ENCODE measurements at regions not wholly inside any gene's neighbourhood (a gene's known extent, or its start where the extent isn't known, plus 50 kb on each side); places are given as distances from the start of the nearest gene placed in this dataset.

GRCh38 chr9:28234133-28234893 is 661.0 kb upstream of the C9orf72 start:
- DNase-seq = no peak

- no peak for DNase-seq
Measured at GRCh38 chr9:28234894-28235277, 661.6 kb upstream of the C9orf72 start.

GRCh38 chr9:28249424-28249823 is 676.1 kb upstream of the C9orf72 start:
- no peak for DNase-seq

GRCh38 chr9:28255174-28255573 is 681.9 kb upstream of the C9orf72 start:
- no peak for DNase-seq

- DNase-seq = no peak
Measured at GRCh38 chr9:28260330-28260729, 687.0 kb upstream of the C9orf72 start.

GRCh38 chr9:28264368-28264767 is 691.1 kb upstream of the C9orf72 start:
- DNase-seq = no peak

GRCh38 chr9:28267351-28267750 is 694.1 kb upstream of the C9orf72 start:
- DNase-seq = no peak

GRCh38 chr9:28270156-28270555 is 696.9 kb upstream of the C9orf72 start:
- DNase-seq = no peak

GRCh38 chr9:28272127-28272526 is 698.8 kb upstream of the C9orf72 start:
- no peak for DNase-seq

GRCh38 chr9:28287455-28287854 is 714.2 kb upstream of the C9orf72 start:
- no peak for DNase-seq

- DNase-seq = no peak
Measured at GRCh38 chr9:28289746-28290145, 716.5 kb upstream of the C9orf72 start.

GRCh38 chr9:28293369-28294090 is 720.2 kb upstream of the C9orf72 start:
- no peak for DNase-seq

GRCh38 chr9:28301281-28301680 is 728.0 kb upstream of the C9orf72 start:
- no peak for DNase-seq

- DNase-seq = no peak
Measured at GRCh38 chr9:28317745-28318144, 744.5 kb upstream of the C9orf72 start.

- no peak for DNase-seq
Measured at GRCh38 chr9:28318515-28318914, 745.2 kb upstream of the C9orf72 start.

GRCh38 chr9:28319981-28320380 is 746.7 kb upstream of the C9orf72 start:
- DNase-seq = no peak

- DNase-seq = no peak
Measured at GRCh38 chr9:28320616-28321015, 747.3 kb upstream of the C9orf72 start.

- DNase-seq = peak; percentile 82
Measured at GRCh38 chr9:28329323-28329722, 756.0 kb upstream of the C9orf72 start.

GRCh38 chr9:28332648-28333047 is 759.4 kb upstream of the C9orf72 start:
- DNase-seq = no peak

GRCh38 chr9:28341913-28342312 is 768.6 kb upstream of the C9orf72 start:
- no peak for DNase-seq

- DNase-seq = no peak
Measured at GRCh38 chr9:28342815-28343338, 769.6 kb upstream of the C9orf72 start.

GRCh38 chr9:28363151-28363562 is 789.9 kb upstream of the C9orf72 start:
- no peak for DNase-seq

GRCh38 chr9:28365020-28365640 is 791.8 kb upstream of the C9orf72 start:
- no peak for DNase-seq

- no peak for DNase-seq
Measured at GRCh38 chr9:28365728-28366127, 792.4 kb upstream of the C9orf72 start.

Data from NCI-H1105 (cell line).